HUDEP-2 (cell line): ENCODE measurements at regions not wholly inside any gene's neighbourhood (a gene's known extent, or its start where the extent isn't known, plus 50 kb on each side); places are given as distances from the start of the nearest gene placed in this dataset.

Source experiments
- DNase-seq, 76 experiments: peaks; one replicate each; lab custom pipeline; 2025; ENCODE audit not compliant: unreplicated experiment in 76 of 76; lab: John Stamatoyannopoulos, UW

DNA sequence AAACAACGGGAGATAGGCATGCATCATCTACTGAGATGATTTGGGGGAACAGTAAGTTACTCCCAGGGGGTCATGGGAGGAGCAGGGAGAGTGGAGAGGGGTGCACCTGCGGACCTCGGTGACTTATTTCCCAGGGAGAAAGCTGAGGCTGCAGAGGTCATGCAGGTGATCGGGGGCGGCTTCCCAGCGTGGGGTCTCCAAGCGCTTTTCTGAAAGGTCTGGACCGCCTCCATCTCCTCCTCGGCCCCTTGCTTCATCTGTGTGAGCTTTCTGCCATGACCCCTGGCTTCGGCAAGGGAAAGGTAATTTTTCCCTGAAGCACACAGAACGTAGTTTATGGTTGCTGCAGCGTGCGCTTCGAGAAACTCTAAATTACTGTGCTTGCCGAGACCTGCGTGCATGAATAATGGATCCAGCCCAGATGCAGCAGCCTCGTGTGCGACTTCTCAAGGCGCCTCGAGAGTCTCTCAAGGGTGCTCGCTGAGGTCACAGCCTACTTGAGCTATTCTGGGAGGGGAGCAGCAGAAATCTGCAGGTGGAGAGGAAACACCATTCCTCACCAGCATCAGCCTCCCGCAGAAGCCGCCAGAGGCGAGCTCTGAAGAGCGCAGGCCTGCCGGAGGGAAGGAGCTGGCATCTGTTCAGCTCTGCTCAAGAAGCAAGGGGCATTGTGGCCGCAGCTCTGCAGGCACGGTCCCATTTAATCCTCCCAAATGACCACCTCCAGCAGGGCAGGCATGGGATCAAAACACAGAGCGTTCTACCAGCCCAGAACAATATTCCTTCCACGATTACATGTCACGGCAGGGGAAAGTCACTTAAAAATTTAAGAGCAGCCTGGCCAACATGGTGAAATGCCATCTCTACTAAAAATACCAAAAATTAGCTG lies 308.4 kb upstream of the MYT1L start:
- DNase-seq = no peak

DNA sequence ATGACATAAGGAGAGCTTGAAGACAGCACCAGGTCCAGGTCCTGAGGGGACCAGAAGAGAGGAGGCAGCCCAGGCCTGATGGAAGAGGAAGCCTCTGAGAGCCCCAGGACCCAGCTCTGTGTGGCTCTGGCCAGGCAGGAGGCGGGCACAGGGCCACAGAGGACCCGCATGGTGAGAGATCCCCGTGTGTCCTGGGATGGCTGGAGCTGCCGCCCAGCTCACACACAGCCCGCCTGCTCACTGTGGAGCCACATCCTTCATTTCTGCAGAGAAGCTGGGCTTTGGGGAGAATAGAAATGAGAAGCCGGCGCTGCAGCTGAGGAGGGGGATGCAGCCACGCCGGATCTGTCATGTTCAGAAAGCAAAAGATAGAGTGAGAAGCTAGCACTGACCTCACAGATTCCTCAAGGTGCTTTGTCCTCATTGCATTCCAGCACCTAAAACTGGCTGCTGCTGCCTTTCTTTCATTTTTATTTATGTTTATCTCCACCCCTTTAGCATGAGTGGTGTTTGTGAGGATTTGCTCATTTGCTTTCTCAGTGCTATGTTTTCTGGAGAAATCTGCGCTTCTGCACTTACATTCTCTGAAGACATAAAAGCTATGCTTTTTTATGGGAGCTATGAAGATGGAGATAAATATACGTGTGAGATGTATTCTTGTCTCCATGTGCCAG lies 307.6 kb upstream of the MYT1L start:
- no peak for DNase-seq

DNA sequence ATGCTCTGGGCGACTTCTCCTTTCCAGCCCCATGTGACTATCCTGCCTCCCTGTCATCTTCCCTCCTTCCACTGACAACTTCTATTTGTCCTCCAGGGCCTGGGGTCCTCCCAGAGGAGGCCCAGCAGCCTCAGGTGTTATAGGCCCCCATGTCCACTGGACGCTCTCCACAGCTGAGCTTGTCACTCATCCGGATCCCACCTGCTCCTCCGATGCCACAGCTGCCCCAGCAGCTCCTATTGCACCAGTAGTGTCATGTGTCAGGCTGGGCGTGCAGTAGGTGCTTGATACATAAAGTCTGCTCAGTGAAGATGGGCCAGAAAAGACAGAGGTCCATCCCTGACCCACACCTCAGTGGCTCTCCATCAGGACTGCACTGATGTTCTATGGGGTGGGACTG lies 305.7 kb upstream of the MYT1L start:
- no peak for DNase-seq

DNA sequence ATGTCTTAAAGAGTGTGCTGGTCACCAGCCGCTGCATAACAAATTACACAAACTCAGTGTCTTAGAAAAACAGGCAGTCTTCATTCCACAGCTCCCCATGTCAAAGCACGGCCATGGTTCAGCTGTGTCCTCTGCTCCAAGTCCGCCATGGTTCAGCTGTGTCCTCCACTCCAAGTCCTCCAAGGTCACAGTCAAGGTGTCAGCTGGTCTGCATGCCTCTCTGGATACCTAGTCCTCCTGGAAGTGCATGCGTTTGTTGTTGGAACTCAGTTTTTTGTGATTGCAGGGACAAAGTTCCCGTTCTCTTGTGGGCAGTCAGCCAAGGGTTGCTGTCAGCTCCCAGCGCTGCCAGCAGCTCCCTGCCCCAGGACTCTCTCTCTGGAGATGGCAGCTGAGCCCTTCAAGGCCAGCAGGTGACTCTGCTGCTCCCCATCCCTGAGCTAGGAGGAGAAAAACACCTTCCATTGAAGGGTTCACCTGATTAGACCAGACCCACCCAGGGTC lies 304.0 kb upstream of the MYT1L start:
- no peak for DNase-seq

DNA sequence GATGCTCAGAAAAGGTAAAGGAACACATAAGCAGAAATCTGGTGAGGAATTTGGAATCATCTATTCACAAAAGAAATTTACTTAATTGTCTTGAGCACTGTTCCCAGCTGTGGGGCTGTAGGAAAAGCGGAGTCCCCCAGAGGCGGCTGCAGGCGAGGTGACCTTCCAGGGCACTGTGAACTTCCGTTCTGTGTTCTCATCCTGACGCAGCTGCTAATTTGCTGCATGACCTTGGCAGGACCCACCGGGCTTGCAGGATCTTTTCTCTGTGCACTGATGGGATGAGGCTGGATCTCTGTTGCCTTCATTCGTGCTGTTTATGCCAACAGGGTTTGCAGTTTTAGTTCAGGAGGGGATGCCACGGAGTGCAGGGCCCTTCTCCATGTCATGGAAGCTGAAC lies 301.9 kb upstream of the MYT1L start:
- no peak for DNase-seq

DNA sequence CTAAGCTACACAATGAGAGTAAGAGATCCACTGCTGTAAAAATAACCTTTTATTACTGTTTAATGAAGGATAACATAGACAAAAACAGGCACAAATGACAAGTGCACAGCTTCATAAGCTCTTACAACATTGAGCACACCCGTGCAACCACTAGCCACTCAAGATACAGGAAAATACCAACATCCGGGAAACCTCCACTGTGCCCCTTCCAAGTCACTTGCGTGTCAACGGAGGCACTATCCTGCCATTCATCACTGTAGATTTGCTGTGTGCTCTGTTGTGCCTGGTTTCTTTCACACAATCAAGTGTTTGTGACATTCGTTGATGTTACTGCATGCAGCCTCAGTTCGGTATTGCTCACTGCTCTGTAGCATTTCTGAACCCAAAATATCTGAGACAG lies 292.9 kb upstream of the MYT1L start:
- no peak for DNase-seq

DNA sequence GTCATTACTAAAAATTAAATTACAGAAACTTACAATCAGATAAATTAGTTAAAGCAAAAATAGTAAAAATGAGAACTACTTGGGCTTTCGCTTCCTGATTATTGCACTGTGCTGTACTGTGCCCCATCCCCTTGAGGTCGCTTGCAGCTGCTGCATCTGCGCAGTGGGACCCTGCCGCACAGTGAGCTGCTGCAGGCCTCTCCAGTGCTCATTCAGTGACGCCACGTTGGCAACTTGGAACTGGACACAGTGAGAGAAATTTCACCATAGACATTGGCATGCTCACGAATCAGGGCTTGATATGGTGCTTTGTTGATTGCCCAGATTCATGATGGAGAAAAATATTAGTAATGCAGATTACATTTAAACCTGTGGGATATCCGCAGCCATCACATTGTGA lies 290.8 kb upstream of the MYT1L start:
- DNase-seq = no peak

DNA sequence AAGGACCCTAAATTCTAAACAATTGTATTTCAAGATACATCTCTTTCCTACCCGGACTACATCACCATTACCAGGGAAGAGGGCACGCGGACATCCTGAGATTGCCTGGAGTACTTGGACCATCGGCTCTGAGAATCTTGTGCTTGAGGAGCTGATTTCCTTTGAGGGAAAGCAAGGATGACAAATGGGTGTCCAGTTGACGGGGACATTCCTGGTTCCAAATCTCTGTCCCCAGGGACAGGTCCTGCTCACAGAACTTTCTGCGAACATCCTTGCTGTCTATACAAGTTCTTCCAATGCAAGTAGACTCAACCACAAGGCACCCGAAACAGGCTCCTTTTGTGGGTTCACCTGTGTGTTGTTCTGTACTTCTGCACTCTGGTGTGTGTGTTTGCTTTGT lies 289.5 kb upstream of the MYT1L start:
- no peak for DNase-seq

DNA sequence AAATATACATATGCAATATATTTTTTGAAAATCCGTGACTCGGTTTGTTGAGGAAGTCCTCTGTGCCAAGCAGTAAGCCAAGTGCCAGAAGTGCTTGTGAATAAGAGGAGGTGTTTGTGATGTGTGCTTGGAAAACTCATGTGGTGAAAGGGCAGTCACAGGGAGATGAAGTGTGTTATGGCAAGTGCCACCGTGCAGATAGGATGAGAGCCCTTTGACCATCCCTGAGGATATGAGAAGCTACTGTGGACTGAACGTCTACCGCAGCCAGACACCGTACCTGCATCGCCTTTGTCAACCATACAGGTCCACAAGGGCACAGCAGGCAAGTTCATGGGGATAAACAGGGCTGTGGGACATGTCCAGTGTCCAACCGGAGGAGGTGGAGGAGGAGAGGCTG lies 288.9 kb upstream of the MYT1L start:
- DNase-seq = no peak

DNA sequence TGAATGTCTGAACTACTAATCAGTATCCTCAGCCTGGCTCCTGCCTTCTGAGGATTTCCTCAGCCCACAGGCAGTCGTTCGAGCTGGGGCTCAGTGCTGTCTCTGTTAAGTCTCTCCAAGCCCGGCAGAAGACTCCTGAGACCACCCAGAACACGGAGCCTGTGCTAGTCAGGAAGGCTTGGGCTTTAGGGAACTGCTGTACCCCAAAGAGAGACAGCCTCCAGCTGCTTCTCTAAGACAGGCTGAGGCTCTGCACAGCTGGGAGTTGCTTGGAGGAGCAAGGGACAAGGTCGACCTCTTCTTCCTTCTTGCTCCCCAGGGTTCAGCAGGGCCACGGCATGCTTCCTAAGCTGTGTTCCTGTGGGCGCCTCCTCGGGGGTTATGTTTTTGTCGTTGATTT lies 283.4 kb upstream of the MYT1L start:
- no peak for DNase-seq

DNA sequence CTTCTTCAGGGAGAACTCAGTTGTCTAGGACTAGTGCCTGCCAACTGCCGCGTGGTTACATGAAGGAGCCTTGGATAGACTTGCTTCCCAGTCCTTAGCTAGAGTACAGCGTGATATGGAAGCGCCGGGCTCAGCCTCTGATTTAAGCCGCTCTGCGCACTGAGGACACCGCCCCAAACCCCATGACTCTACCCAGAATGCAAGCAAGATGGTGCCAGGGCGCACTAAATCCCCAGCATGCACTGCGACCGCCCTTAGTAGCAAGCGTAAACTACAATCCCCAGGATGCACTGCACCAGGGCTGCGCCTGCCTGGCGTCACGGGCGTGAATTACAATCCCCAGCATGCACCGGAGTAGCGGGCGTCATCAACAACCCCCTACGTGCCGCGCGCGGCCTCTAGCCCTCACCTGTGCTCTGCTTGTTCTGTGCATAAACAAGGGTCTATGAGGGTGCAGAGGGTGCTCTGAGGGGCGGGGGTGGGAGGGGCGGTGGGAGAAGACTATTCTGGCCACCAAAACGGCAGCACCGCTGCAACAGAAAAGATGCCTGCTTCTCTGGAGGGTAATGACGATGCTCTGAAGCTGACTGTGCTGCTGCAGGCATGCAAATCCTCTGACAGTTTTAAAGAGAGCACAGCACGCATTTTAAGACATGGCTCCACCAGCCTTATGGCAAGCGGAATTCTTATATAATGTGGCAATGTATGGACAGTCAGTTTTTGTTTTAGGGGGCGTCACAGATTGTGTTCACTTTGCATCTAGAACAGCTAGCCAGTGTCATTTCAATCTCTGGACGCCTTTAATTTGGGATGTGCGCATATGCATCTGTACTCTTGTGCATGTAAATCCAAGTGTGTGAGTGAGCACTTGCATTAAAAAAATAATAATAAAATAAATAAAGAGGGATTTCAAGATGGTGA lies 282.5 kb upstream of the MYT1L start:
- DNase-seq = peak in 71 of 76 experiments; percentile 5 to 81 (median 64)

DNA sequence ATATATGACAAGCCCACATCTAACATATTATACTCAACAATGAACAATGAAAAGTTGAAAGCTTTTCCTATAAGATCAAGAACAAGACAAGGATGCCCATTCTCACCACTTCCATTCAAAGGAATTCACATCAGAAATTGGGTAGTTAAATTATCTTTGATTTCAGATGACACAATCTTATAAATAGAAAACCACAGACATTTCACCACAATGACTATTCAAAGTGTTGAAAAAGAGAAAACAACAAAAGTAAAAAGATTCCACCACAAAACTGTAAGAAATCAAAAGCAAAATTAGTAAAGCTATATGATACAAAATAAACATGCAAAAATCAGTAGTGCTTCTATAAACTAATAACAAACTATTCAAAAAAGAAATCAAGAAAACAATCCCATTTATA lies 279.7 kb upstream of the MYT1L start:
- DNase-seq = no peak

DNA sequence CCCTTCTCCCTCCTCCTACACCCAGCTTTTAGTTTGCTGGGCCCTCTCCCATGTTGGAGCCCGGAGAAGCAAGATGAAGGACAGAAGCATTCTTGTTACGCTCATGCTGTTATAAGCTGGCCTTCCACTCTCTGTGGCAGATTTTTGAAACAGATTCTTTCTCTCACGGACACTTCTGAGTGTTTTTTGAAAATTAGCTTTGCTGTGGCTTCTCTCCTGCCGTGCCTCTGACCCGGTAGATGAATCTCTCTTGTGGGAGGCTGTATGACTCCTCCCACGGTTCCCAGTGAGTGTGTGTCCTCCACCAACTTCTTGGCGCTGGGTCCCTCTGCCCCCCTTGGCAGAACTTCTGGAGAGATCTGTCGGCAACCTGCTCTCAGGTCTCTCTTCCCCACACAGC lies 269.3 kb upstream of the MYT1L start:
- no peak for DNase-seq

DNA sequence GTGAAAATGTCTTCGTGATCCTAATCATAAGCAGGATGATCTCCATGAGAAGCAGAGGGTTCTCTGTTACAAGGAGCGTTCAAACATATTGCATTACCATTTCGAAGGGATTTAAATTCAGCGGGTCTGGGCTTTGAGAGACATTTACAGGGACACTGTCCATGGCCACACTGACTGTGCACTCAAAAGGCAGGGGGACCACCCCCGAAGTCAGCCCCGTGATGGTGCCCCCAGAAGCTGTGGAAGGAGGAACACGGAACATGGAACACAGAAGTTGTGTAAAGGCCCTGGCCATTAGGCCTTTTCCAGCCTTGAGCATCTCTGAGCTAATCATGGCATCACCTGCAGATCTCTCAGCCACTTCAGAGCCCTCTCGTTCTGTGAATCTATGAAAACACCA lies 268.4 kb upstream of the MYT1L start:
- no peak for DNase-seq

DNA sequence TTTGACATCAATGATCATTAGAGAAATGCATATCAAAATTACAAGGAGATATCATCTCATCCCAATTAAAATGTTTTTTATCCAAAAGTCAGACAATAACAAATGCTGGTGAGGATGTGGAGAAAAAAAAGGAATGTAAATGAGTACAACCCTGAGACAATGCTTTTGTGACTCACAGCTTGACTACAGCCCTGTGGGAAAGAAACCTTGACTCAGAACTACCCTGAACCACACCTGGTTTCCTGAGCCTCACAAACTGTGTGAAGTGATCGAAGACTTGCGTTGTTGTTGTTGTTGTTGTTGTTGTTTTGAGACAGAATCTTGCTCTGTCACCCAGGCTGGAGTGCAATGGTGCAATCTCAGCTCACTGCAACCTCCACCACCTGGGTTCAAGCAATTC lies 266.6 kb upstream of the MYT1L start:
- DNase-seq = no peak

DNA sequence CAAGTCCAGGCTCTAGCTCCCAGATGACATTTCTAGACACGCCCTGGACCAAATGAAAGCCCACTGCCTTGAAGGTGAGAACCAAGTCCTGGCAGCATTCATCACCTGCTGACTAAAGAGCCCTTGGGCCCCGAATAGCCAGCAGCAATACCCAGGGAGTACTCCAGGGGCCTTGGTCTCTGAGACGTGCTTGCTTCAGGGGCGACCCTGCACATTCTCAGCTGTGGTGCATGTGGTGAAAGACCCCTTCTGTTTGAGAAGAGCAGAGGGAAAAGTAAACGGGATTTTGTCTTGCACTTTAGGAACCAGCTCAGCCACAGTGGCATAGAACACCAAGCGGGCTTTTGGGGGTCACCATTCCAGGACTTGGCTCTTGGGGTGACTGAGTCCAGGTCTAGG lies 260.5 kb upstream of the MYT1L start:
- no peak for DNase-seq

DNA sequence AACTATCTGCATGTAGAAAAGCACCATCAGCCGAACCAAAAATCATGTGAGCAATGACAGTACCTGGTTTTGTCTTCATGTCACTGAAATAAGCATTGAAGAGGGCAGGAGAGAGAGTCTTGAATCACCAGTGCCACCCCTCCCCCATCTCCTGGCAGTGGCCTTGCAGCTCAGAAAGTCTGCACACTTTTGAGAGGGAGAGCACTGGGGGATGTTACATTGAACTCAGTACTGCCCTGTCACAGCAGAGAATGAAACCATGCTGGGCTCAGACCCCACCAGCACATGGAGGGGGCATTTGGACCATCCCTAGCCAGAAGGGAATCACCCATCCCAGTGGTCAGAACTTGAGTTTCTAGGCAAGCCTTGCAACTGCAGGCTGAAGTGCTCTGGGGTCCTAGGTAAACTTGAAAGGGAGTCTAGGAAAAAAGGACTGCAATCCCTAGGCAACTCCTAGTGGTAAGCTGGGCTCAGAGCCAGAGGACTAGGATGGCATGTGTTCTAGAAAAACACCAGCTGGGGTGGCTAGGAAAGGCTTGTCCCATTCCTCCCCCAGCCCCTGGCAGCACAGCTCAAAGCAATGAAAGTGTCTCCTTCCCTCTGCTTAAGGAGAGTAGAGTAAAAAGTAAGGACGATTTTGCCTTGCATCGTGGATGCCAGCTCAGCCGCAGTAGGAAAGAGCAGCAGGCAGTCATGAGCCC lies 259.9 kb upstream of the MYT1L start:
- no peak for DNase-seq

DNA sequence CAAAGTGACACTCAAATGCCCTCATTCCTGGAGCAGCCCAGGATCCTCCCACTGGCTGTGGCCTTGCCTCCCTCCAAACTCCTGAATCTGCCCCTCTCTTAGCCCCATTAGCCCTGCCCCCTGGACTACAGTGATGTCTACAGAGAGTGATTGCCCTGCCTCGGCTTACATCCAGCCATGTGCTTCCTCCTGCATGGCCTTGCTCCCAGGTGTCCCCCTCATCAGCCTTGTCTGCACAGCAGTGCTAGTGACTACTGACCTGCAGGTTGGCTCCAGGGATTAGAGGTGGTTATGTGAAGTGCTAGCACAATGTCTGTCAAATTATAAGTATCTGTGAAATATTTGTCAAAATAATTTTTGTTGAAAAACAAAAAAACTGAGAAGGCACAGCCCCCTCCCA lies 259.1 kb upstream of the MYT1L start:
- DNase-seq = no peak

DNA sequence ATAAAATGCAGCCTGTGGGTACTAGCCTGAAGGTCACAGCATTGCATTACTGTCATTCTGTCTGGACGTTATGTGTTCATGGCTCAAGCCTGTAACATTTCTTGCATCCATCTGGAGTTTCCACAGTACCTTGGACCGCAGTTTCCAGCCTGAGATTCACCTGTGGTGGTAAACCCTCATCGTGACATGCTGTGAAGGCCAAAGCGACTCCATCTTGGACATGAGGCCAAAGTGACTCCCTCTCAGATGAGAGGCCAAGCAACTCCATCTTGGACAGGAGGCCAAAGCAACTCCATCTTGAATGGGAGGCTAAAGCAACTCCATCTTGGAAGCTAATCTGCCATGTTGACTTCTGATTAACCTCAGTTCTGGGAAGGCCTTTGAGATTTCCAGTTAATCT lies 257.7 kb upstream of the MYT1L start:
- no peak for DNase-seq

DNA sequence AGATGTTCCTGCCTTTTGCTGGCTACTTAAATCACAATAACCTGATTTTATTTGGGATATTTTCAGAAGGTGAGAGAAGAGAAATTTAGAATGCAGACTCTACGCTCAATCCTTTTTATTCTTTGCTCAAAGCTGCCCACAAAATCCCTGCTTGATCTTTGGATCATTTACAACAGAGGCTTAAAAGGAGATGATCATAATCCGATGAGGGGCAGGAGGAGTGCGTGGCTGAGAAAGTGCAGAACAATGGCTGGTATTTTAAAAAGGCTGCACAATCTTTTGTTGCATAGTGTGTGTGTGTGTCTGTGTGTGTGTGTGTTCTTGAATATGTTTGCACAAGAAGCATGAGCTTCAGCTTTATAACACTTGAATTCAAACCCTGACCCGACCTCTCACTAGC lies 256.3 kb upstream of the MYT1L start:
- no peak for DNase-seq

DNA sequence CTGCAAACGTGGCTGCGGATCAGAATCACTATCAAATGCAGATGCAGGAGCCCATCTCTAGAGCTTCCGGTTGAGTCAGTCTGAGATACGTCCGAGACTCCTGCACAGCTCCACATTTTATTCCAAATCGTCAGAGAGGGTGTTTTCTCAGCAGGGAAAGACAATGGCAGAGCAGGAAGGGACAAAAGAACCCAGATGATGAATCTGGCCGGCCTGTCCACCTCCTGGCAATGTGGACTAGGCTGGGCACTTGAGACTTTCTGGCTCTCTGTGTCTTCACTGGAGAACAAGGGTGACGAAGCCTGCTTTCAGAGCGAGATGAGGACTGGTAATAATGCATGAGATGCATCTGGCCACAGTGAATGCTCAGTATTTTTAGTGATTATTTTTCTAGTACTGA lies 255.9 kb upstream of the MYT1L start:
- no peak for DNase-seq
